SK-N-SH (cell line): ENCODE measurements at regions not wholly inside any gene's neighbourhood (a gene's known extent, or its start where the extent isn't known, plus 50 kb on each side); places are given as distances from the start of the nearest gene placed in this dataset.

Source experiments
- CTCF ChIA-PET: fragments of 300-600, 350-600 bp; formaldehyde crosslinking; extraction: SDS; loops from one replicate; lab custom pipeline; 2021; lab: Yijun Ruan, JAX
- POLR2A ChIA-PET: fragments of 350-600 bp; sonication (Branson Sonifier 250); formaldehyde crosslinking; extraction: SDS; loops from one replicate; lab custom pipeline; 2020; ENCODE audit warnings: antibody characterized with exemption, inconsistent platforms; lab: Yijun Ruan, JAX
- DNase-seq: peaks from one replicate; pipeline ENCODE4 v3.0.0; 2012
- H2AFZ ChIP-seq: fragments of 200-600 bp; sonication (generic); 2 replicates; pipeline ENCODE4 v1.8.1; 2016; ENCODE audit warnings: antibody characterized with exemption, mild to moderate bottlenecking, low read depth
- H3F3A ChIP-seq: fragments of 200-600 bp; sonication (generic); replicated peaks from 2 replicates; pipeline ENCODE3; 2016; ENCODE audit warnings: antibody characterized with exemption, mild to moderate bottlenecking; ENCODE audit not compliant: insufficient read depth
- H3K27ac ChIP-seq, 2 experiments: fragments of 200-500 bp in 1 of 2; fragments of 200-600 bp in 1 of 2; sonication (Bioruptor generic) in 1 of 2; sonication (generic), shearing (Covaris generic) in 1 of 2; 2 replicates each; pipeline versions ENCODE4 v1.5.1 to v1.6.1; 2014 to 2016; ENCODE audit warnings: low read depth in 2 of 2, inconsistent platforms in 1 of 2, low read length in 1 of 2, mild to moderate bottlenecking in 1 of 2, mixed read lengths in 1 of 2
- H3K27me3 ChIP-seq: fragments of 200-600 bp; sonication (generic), shearing (Covaris generic); 2 replicates; pipeline ENCODE4 v1.6.1; 2016; ENCODE audit warnings: mixed run types; ENCODE audit not compliant: insufficient read depth
- H3K36me3 ChIP-seq, 2 experiments: fragments of 200-500 bp in 1 of 2; fragments of 200-600 bp in 1 of 2; sonication (Bioruptor generic) in 1 of 2; sonication (generic) in 1 of 2; replicated peaks in 1 of 2; 2 replicates each; pipeline versions ENCODE3 to v1.5.1; 2014 to 2016; ENCODE audit warnings: low read length in 1 of 2, mild to moderate bottlenecking in 1 of 2; ENCODE audit not compliant: insufficient read depth in 2 of 2, control insufficient read depth in 1 of 2
- H3K4me1 ChIP-seq, 2 experiments: fragments of 200-500 bp in 1 of 2; fragments of 200-600 bp in 1 of 2; sonication (Bioruptor generic) in 1 of 2; sonication (generic), shearing (Covaris generic) in 1 of 2; 2 replicates each; pipeline versions ENCODE4 v1.5.1 to v1.6.1; 2014 to 2016; ENCODE audit warnings: low read depth in 1 of 2, low read length in 1 of 2, mixed run types in 1 of 2; ENCODE audit not compliant: insufficient read depth in 2 of 2, control insufficient read depth in 1 of 2
- H3K4me2 ChIP-seq: fragments of 200-600 bp; sonication (generic), shearing (Covaris generic); 2 replicates; pipeline ENCODE4 v1.6.1; 2017; ENCODE audit warnings: mixed run types
- H3K4me3 ChIP-seq, 2 experiments: fragments of 200-500 bp in 1 of 2; fragments of 200-600 bp in 1 of 2; sonication (Bioruptor generic) in 1 of 2; sonication (generic), shearing (Covaris generic) in 1 of 2; 2 replicates each; pipeline versions ENCODE4 v1.5.1 to v1.8.1; 2014 to 2016; ENCODE audit warnings: low read depth in 2 of 2, inconsistent platforms in 1 of 2, low read length in 1 of 2, mild to moderate bottlenecking in 1 of 2, mixed read lengths in 1 of 2, moderate library complexity in 1 of 2
- H3K79me2 ChIP-seq: fragments of 200-600 bp; sonication (generic); 2 replicates; pipeline ENCODE4 v1.8.1; 2017; ENCODE audit warnings: mild to moderate bottlenecking; ENCODE audit not compliant: insufficient read depth
- H3K9ac ChIP-seq: fragments of 200-600 bp; sonication (generic); 2 replicates; pipeline ENCODE4 v1.6.1; 2017; ENCODE audit warnings: mixed run types
- H3K9me2 ChIP-seq: fragments of 200-600 bp; sonication (generic); 2 replicates; pipeline ENCODE4 v1.6.1; 2017; ENCODE audit warnings: mixed run types
- H3K9me3 ChIP-seq: fragments of 200-600 bp; sonication (generic); 2 replicates; pipeline ENCODE4 v1.6.1; 2017; ENCODE audit warnings: mixed run types, mild to moderate bottlenecking, moderate library complexity
- H4K20me1 ChIP-seq: fragments of 200-600 bp; sonication (generic); 2 replicates; pipeline ENCODE4 v1.6.1; 2017; ENCODE audit warnings: mild to moderate bottlenecking, mixed run types; ENCODE audit not compliant: insufficient read depth
- ELF1 ChIP-seq: IDR thresholded peaks from 2 replicates; pipeline ENCODE4 v1.4.0; 2012
- NFIC ChIP-seq: IDR thresholded peaks from 2 replicates; pipeline ENCODE4 v1.4.0; 2012; ENCODE audit warnings: borderline replicate concordance
- SIN3A ChIP-seq: IDR thresholded peaks from 2 replicates; pipeline ENCODE4 v1.6.1; 2012; ENCODE audit warnings: low read depth, mild to moderate bottlenecking, low read length, moderate library complexity, borderline replicate concordance
- TAF1 ChIP-seq: IDR thresholded peaks from 2 replicates; pipeline ENCODE4 v1.6.1; 2012; ENCODE audit warnings: low read depth, mild to moderate bottlenecking, low read length, moderate library complexity, borderline replicate concordance
- TEAD4 ChIP-seq: IDR thresholded peaks from 2 replicates; pipeline ENCODE4 v1.4.0; 2012; ENCODE audit warnings: mild to moderate bottlenecking, borderline replicate concordance; ENCODE audit not compliant: insufficient read depth
- YY1 ChIP-seq: IDR thresholded peaks from 2 replicates; pipeline ENCODE4 v1.4.0; 2012; ENCODE audit warnings: low read depth, mild to moderate bottlenecking
- WGBS: methylation state at CpG from one replicate; pipeline ENCODE4 v1.1.6; 2017; ENCODE audit warnings: low lambda C conversion rate; 5-methylcytosine and 5-hydroxymethylcytosine counted together
- TF ChIP-seq, protein P1 (sequence below): IDR thresholded peaks from 2 replicates; pipeline ENCODE4 v1.4.0; 2012; ENCODE audit warnings: low read depth, borderline replicate concordance
- TF ChIP-seq, protein P2 (sequence below): fragments of 150-350 bp; IDR thresholded peaks from 2 replicates; pipeline ENCODE4 v1.6.1; 2017; ENCODE audit warnings: antibody characterized with exemption, low read length, low read depth, borderline replicate concordance
- TF ChIP-seq, protein P3 (sequence below): IDR thresholded peaks from 2 replicates; pipeline ENCODE4 v1.4.0; 2012; ENCODE audit warnings: low read depth
- TF ChIP-seq, protein P4 (sequence below): IDR thresholded peaks from 2 replicates; pipeline ENCODE4 v1.6.1; 2012; ENCODE audit warnings: mild to moderate bottlenecking, low read depth, low read length, moderate library complexity

DNA sequence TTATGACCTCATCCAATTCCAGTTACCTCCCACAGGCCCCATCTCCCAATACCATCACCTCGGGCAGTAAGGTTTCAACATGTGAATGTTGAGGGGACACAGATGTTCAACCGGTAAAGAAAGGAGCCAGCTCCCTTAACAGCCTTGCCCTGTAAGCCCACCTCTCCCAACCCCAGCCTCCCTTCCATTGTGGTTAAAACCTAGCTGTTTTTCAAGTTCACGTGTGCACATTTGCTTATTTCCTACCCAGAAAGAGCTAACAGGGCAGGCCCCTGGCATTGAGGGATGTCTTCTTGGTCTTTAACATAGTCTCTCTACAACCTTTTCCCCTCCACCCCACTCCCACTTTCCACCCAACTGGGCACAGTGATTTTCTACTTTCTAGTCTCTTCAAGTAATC lies 385.7 kb downstream of the FBXW7 start:
- H3K27me3 ChIP-seq: no peaks in the 10 kb centered on the region; the same call in 1 of the 2 replicates
- no peak overlapping the region for H2AFZ ChIP-seq
- 0 out of 2 replicates have a peak, but pooled peaks cover 7% of the 10 kb centered on the region for H3K9me3 ChIP-seq
- no peaks in the 10 kb centered on the region for H3K79me2 ChIP-seq
- H3K9me2 ChIP-seq: no peaks in the 10 kb centered on the region
- WGBS: 55% methylated on average over 3 of the region's 3 CpGs
- no peak overlapping the region for H3K4me2 ChIP-seq
- ChIA-PET POLR2A (no interaction called here), CTCF (interaction anchor here (0.7 kb wide), 1 partner anchor 474 kb away, joined by 3 read pairs; no protein-coding TSS in a partner anchor)
- DNase-seq: no peak
- H3K9ac ChIP-seq: no peak overlapping the region
- H3K4me1 ChIP-seq: no peaks in the 10 kb centered on the region
- TF ChIP-seq, protein P1, sequence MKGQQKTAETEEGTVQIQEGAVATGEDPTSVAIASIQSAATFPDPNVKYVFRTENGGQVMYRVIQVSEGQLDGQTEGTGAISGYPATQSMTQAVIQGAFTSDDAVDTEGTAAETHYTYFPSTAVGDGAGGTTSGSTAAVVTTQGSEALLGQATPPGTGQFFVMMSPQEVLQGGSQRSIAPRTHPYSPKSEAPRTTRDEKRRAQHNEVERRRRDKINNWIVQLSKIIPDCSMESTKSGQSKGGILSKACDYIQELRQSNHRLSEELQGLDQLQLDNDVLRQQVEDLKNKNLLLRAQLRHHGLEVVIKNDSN: no peak
- TF ChIP-seq, protein P2, sequence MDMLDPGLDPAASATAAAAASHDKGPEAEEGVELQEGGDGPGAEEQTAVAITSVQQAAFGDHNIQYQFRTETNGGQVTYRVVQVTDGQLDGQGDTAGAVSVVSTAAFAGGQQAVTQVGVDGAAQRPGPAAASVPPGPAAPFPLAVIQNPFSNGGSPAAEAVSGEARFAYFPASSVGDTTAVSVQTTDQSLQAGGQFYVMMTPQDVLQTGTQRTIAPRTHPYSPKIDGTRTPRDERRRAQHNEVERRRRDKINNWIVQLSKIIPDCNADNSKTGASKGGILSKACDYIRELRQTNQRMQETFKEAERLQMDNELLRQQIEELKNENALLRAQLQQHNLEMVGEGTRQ: no peak
- TF ChIP-seq ELF1: no peak
- TF ChIP-seq, protein P3, sequence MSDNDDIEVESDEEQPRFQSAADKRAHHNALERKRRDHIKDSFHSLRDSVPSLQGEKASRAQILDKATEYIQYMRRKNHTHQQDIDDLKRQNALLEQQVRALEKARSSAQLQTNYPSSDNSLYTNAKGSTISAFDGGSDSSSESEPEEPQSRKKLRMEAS: no peak
- no peak overlapping the region for H3K4me3 ChIP-seq
- no peaks in the 10 kb centered on the region for H3K36me3 ChIP-seq
- no peaks in the 10 kb centered on the region for H3F3A ChIP-seq
- H4K20me1 ChIP-seq: no peaks in the 10 kb centered on the region
- H3K27ac ChIP-seq: no peak overlapping the region

DNA sequence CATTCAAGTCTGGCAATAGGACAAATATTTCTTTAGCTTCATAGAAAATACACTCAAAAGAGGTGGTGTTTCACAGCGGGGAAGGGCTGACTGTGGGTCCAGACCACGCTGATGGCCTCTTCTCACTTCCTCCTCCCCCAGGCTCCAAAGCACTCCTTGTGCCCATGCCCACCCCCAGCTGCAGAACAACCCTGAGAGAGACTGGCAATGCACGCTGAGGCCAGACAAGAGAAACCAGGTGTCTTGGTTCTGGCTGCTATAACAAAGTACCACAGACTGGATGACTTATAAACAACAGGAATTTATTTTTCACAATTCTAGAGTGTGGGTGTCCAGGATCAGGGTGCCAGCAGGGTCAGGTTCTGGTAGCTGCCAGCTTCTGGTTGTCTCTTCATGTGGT lies 386.1 kb downstream of the FBXW7 start:
- Histone ChIP-seq H3K9me2 (no peaks in the 10 kb centered on the region), H3K4me1 (no peaks in the 10 kb centered on the region), H3F3A (no peaks in the 10 kb centered on the region), H3K36me3 (no peaks in the 10 kb centered on the region), H2AFZ (no peak overlapping the region), H3K4me2 (no peak overlapping the region), H3K9ac (no peak overlapping the region), H3K79me2 (no peaks in the 10 kb centered on the region), H3K9me3 (0 out of 2 replicates have a peak, but pooled peaks cover 7% of the 10 kb centered on the region), H4K20me1 (no peaks in the 10 kb centered on the region), H3K27me3 (no peaks in the 10 kb centered on the region; the same call in 1 of the 2 replicates), H3K27ac (no peak overlapping the region), H3K4me3 (no peak overlapping the region)
- DNase-seq: no peak
- POLR2A ChIA-PET: no interaction called here
- CTCF ChIA-PET: no interaction called here
- TF ChIP-seq NFIC: no peak
- TF ChIP-seq, protein P4, sequence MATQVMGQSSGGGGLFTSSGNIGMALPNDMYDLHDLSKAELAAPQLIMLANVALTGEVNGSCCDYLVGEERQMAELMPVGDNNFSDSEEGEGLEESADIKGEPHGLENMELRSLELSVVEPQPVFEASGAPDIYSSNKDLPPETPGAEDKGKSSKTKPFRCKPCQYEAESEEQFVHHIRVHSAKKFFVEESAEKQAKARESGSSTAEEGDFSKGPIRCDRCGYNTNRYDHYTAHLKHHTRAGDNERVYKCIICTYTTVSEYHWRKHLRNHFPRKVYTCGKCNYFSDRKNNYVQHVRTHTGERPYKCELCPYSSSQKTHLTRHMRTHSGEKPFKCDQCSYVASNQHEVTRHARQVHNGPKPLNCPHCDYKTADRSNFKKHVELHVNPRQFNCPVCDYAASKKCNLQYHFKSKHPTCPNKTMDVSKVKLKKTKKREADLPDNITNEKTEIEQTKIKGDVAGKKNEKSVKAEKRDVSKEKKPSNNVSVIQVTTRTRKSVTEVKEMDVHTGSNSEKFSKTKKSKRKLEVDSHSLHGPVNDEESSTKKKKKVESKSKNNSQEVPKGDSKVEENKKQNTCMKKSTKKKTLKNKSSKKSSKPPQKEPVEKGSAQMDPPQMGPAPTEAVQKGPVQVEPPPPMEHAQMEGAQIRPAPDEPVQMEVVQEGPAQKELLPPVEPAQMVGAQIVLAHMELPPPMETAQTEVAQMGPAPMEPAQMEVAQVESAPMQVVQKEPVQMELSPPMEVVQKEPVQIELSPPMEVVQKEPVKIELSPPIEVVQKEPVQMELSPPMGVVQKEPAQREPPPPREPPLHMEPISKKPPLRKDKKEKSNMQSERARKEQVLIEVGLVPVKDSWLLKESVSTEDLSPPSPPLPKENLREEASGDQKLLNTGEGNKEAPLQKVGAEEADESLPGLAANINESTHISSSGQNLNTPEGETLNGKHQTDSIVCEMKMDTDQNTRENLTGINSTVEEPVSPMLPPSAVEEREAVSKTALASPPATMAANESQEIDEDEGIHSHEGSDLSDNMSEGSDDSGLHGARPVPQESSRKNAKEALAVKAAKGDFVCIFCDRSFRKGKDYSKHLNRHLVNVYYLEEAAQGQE: no peak
- no peak for TF ChIP-seq TAF1
- TF ChIP-seq TEAD4: no peak
- no peak for TF ChIP-seq SIN3A
- no peak for TF ChIP-seq YY1
- TF ChIP-seq, protein P2: no peak
- WGBS: 26% methylated on average over 3 of the region's 3 CpGs
